Esophagus squamous epithelium (tissue), 4 donors: ENCODE measurements at regions not wholly inside any gene's neighbourhood (a gene's known extent, or its start where the extent isn't known, plus 50 kb on each side); places are given as distances from the start of the nearest gene placed in this dataset.

ENCODE experiments used
- CTCF ChIP-seq, 6 experiments: fragments of 450-650 bp in 4 of 6; fragments of 200-600 bp in 2 of 6; sonication (generic) in 2 of 6; IDR thresholded peaks; one replicate each; pipeline ENCODE4 v1.5.1; 2016 to 2019; ENCODE audit warnings: antibody characterized with exemption in 6 of 6, mild to moderate bottlenecking in 4 of 6, moderate library complexity in 4 of 6
- POLR2A ChIP-seq, 4 donors: fragments of 450-650 bp; IDR thresholded peaks; one replicate each; pipeline ENCODE4 v1.6.1; 2017; ENCODE audit warnings: antibody characterized with exemption in 4 of 4, mild to moderate bottlenecking in 4 of 4, moderate library complexity in 3 of 4

GRCh38 chr4:187149229-187149945, 425.7 kb upstream of the FAT1 start:
- TF ChIP-seq POLR2A (IDR thresholded peaks at IDR 0.05) (no peak), CTCF (IDR thresholded peaks at IDR 0.05) (no peak)
